HG03025 (cell line): ENCODE measurements at regions not wholly inside any gene's neighbourhood (a gene's known extent, or its start where the extent isn't known, plus 50 kb on each side); places are given as distances from the start of the nearest gene placed in this dataset.

Experiments
- ATAC-seq: cut with Tn5 transposase; IDR thresholded peaks from one replicate; pipeline ENCODE4 v1.9.1; 2021; ENCODE audit warnings: mild to moderate bottlenecking, moderate library complexity; ENCODE audit not compliant: unreplicated experiment, low FRiP score

DNA sequence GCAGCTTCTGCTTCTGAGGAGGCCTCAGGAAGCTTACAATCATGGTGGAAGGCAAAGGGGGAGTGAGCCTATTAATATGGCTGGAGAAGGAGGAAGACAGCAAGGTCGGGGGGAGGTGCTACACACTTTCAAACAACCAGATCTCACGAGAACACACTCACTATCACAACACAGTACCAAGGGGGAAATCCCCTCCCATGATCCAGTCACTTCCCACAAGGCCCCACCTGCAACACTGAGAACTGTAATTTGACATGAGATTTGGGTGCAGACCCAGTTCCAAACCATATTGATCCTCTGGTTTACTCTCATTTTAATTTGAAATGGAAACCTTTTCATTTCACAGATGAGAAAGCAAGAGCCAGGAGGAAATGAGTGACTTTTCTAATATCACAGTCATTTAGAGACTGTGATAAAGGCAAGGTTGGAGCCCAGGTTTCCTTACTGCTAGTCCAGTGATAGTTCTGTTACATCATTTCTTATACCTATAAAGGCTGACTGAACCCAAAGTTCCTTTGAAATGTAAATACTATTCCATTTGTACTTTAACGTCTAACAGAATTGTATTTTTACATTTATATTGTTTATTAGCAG, 105.8 kb upstream of the GAP43 start:
- no peak for ATAC-seq

DNA sequence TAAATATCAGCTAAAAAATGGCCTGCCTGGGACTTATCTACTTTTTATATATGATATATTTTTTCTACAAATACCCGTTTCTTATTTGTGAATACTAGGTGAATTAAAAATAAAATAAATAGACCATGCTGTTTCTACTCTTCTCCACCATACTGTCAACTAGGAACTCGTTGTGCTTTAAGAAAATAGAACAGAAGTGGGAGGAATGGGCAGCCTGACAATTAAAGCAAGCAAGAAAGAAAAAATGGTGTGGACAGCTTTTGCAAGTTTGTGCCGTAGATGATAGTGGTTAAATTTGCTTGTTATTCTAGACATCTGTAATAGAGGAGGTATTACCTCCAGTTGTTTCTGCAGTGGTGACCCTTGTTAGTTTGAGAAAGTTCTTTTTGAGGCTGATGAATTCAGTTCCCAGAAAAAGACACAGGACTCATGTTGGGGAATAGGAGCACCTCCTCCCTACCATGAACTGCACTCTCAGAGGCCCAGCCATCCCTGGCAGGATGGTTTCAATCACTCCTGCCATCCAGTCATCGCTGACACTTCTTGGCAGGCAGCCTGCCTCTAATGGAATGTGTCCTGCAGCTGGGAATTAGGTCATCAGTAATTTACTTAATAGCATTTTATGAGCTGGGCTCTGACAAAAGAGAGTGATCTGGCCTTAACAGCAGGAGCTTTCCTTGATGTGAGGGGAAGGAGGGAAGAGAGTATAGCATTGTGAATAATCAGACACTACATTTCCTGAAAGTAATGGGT, 105.0 kb upstream of the GAP43 start:
- no peak for ATAC-seq

DNA sequence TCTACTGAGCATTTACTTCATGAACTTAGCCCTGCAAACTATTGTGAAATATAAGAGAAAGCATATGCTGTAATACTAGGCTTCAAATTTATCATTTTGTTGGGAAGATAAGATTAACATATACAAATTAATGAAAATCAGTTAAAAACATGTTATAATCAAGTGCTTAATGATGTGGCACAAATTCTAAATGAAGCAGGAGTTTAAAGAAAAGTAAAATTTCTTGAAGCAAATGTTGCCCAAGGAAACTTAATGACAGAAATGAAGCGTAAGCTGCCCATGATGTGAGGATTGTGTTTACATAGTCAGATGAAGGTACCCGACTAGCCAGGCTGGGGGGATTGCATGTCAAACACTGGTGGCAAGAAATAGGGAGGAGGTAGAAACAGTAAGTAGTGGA, 103.1 kb upstream of the GAP43 start:
- no peak for ATAC-seq

- ATAC-seq: no peak
Observed at GRCh38 chr3:115520651-115521245, 102.6 kb upstream of the GAP43 start.

DNA sequence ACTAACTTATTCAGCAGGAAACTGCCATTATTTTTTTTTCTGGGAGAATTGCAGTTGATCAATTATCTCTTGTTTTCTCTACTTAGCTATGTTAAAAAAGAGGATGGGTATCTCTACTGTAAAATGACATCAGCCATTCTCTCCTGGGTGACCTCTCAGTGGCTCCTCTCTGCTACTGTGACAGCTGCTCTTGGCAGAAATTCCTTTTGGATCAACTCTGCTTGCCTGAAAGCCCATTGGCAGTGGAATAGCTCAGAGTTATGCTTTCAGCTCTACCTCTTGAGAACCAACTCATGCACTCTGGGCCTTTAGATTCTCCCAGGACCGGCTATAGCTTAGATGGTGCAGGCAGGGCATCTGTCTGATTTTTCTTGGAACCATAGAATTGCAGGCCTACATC, 99.9 kb upstream of the GAP43 start:
- no peak for ATAC-seq

DNA sequence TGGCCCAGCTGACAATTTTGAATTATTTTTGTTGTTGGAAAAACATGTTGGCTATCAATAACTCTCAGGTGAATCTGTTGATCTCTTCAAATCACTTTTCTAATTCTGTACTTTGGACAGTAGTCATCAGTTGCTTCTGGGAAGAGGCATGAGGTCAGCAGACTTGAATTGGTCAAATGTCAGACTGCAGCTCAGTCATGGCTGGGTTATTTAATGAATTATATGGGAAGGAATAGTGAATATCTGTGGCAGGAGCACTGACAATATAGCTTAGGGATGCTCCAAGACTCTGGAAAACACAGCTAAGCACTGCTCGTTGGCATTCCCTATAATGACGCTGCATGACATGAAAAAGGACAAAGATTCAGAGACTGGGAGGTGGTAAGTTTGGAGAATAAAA, 98.8 kb upstream of the GAP43 start:
- no peak for ATAC-seq

GRCh38 chr3:115525731-115526130, 97.6 kb upstream of the GAP43 start:
- ATAC-seq: no peak

DNA sequence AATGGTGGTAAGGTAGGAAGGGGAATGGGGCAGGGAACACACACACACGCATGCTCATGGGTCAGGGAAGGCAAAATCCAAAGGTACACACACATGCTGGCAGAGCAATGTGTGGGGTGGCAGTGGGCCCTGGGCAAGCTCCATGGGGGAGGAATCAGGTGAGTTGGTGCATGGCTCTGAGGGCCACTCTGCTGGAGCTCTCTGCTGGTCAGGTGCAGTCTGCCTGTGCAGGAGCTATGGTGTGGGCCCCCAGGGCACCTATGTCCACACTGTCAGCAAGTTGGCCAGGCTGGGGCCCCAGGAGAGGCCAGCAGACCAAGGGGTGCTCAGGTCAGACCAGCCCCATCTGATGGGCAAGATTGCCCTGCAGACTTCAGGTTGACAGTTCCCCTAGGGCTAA, 90.1 kb upstream of the GAP43 start:
- ATAC-seq: no peak

GRCh38 chr3:115536171-115536570, 87.1 kb upstream of the GAP43 start:
- ATAC-seq: no peak

DNA sequence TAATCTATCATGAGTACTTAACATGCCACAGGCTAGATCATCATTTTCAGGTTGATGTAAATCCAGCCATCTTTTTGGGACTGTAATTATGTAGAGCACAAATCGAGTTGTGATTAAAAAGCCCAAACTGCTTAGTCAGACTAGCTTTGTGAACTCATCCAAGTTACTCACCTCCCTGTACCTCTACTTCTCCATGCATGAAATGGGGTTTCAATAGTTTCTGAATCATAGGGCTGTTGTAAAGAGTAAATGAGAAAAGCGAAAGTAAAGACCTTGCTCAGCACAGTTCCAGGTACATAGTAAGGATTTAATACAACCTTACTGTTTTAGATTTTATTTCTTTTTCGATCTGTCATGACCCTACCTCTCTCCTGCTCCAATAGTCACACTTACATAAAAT, 85.6 kb upstream of the GAP43 start:
- ATAC-seq: no peak

DNA sequence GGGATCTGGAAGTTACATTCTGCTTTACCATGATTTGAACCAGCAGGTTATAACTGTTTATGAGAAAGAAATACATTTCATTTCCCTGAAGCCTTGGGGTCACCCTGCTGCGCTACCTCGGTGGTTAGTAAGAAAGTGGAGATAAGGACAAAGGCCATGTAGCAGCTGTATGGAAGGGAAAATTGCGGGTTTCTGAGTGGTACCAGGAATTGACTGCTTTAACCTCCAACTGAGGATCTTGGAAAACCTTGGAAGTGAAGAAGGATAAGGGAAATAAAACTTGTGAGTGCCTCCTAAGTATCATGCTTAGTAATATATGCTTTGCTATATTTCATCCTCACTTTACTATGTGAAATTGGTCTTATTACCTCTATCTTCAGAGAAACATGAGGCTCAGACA, 76.1 kb upstream of the GAP43 start:
- no peak for ATAC-seq

GRCh38 chr3:115548611-115549010, 74.7 kb upstream of the GAP43 start:
- ATAC-seq: no peak

DNA sequence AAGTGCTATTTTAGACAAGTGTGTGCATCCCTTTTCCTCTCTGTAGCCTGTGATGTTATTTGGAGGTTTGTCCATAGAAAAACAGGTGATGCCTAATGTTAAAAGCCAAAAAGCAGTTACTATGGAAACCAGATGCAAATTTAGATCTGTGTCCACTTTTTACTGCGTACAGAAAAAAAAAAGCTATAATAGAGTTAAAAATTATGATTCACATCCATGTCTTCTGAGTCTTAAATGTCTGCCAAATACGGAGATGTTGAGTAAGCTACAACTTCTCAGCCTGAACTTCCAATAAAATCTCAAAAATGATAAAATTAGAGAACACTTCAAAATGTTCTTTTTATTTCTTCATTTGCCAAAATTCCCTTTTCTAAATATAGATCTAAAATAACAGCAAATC, 74.2 kb upstream of the GAP43 start:
- ATAC-seq: no peak

DNA sequence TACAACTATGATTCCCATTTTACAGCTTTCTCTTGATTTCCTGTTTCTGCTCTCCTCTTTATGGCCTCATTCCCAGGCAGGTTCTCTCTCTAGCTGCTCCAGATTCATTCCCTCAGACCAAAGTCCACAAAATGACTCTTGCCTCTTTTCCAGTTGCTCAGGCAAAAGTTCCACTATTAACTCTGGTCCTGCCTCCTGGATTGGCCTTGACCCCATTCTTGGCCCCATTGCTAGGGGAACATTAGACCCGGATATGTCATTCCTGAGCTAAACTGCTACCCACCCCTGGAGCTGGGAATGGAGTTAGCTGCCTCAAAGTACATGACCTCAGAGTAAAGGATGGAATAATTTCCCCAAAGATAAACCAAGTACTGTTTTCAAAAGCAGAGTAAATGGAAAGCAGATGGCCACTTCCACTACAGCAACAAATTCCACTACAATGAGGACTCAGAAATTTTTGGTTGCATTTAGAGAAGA, 73.0 kb upstream of the GAP43 start:
- no peak for ATAC-seq

GRCh38 chr3:115551016-115551415, 72.3 kb upstream of the GAP43 start:
- ATAC-seq: no peak

DNA sequence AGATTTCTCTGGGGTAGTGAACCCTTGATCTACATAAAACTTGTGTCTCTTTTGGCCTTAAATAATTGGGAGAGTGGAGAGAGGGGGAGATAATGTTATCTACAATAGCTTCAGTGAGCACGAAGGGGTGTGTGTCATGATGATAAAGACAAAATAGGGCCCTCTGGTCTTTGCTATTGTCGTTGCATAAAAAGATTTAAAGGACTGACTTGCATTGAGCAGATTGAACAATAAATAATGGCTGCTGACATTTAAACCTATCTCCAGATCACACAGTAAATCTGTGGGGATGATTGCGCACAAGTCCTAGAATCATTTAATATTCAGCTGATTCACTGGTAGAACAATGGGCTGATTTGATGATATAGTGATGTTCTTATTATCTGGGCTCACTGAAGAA, 71.3 kb upstream of the GAP43 start:
- no peak for ATAC-seq

DNA sequence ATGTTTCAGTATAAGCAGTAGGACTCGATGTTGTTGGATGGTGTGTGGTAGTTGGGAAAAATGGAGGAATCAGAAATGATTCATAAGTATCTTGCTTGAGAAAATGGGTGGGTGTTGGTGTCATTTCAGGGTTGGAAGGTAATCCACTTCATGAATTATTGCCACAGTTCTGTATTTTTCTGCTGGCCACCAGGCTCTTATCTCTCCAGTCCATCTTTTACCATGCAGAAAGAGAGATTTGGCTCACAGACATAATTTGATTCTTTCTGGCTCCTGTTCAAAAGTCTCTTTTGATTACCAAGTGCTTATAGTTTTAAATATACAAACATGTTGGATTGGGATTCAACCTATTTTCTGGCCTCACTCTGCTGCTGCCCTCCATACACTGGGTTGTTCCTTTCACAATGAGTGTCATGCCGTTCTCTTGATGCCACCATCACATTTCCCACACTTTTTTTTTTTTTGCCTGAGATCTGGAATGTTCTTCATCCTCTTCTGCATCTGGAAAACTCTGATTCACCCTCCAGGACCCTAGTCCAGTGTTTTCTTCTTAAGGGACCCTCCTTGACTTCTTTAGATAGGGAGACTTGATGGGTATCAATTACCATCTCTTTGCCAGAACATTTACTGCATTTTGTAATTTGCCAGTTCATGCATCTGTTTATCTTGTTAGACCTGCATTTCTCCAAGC, 69.4 kb upstream of the GAP43 start:
- ATAC-seq: no peak

GRCh38 chr3:115554487-115554807, 68.9 kb upstream of the GAP43 start:
- no peak for ATAC-seq

GRCh38 chr3:115562636-115563267, 60.6 kb upstream of the GAP43 start:
- ATAC-seq: no peak

DNA sequence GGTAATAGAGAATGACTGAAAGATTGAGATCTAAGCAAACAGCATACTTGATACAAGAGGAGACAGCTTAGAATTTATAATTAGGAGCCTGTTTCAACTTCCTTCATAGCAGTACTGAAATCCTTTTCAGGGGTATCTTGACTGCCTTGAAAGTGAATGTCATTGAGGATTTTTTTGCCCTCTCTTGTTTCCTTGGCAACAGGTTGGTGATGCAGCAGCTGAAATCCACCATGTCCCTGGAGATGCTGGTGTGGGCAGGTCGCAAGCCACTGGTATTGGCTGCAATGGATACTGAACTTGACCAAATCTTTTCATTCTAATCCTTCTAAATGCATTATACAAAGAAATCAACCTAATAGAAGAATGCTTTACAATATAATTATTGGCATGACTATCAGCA, 59.3 kb upstream of the GAP43 start:
- no peak for ATAC-seq

GRCh38 chr3:115571413-115571812, 51.9 kb upstream of the GAP43 start:
- ATAC-seq: no peak
